Mesenchymal stem cell (in vitro differentiated cells and primary cell): ENCODE measurements at regions not wholly inside any gene's neighbourhood (a gene's known extent, or its start where the extent isn't known, plus 50 kb on each side); places are given as distances from the start of the nearest gene placed in this dataset.

Experiments
- DNase-seq: peaks from one replicate; pipeline ENCODE4 v3.0.0-alpha.2; 2013
- H2AFZ ChIP-seq: one replicate; pipeline ENCODE4 v1.6.1; 2013; ENCODE audit warnings: low read depth, mild to moderate bottlenecking, control low read depth, inconsistent platforms, low read length, moderate library complexity
- H2AK5ac ChIP-seq: 2 replicates; pipeline ENCODE4 v1.6.1; 2013; ENCODE audit warnings: low read length, moderate library complexity, mild to moderate bottlenecking, inconsistent platforms; ENCODE audit not compliant: severe bottlenecking
- H2BK120ac ChIP-seq: one replicate; pipeline ENCODE4 v1.6.1; 2013; ENCODE audit warnings: low read depth, mild to moderate bottlenecking, inconsistent platforms, low read length, moderate library complexity
- H2BK12ac ChIP-seq, 2 experiments: one replicate each; pipeline ENCODE4 v1.6.1; 2013; ENCODE audit warnings: inconsistent platforms in 2 of 2, low read length in 2 of 2, mild to moderate bottlenecking in 2 of 2, moderate library complexity in 2 of 2, control low read depth in 1 of 2
- H2BK15ac ChIP-seq: one replicate; pipeline ENCODE4 v1.6.1; 2013; ENCODE audit warnings: mild to moderate bottlenecking, low read depth, inconsistent platforms; ENCODE audit not compliant: poor library complexity, severe bottlenecking
- H2BK5ac ChIP-seq: 2 replicates; pipeline ENCODE4 v1.6.1; 2013; ENCODE audit warnings: low read depth, mild to moderate bottlenecking, low read length, control low read depth, inconsistent platforms; ENCODE audit not compliant: poor library complexity, severe bottlenecking
- H3K14ac ChIP-seq, 2 experiments: one replicate each; pipeline ENCODE4 v1.6.1; 2013; ENCODE audit warnings: inconsistent platforms in 2 of 2, low read length in 2 of 2, control low read depth in 1 of 2, mild to moderate bottlenecking in 1 of 2, moderate library complexity in 1 of 2
- H3K18ac ChIP-seq, 2 experiments: one replicate each; pipeline ENCODE4 v1.6.1; 2013; ENCODE audit warnings: inconsistent platforms in 2 of 2, low read length in 2 of 2, control low read depth in 1 of 2, low read depth in 1 of 2, mild to moderate bottlenecking in 1 of 2
- H3K23ac ChIP-seq, 2 experiments: one replicate each; pipeline ENCODE4 v1.6.1; 2013; ENCODE audit warnings: inconsistent platforms in 2 of 2, low read length in 2 of 2, mild to moderate bottlenecking in 2 of 2, moderate library complexity in 2 of 2, control low read depth in 1 of 2
- H3K27ac ChIP-seq: 2 replicates; pipeline ENCODE4 v1.5.1; 2013; ENCODE audit warnings: mild to moderate bottlenecking, moderate library complexity, low read length, control low read depth, inconsistent platforms; ENCODE audit not compliant: poor library complexity, severe bottlenecking
- H3K27me3 ChIP-seq, 2 experiments: 2 replicates each; pipeline versions ENCODE4 v1.6.1 to v1.7.0; 2013; ENCODE audit warnings: low read length in 2 of 2, mild to moderate bottlenecking in 2 of 2, moderate library complexity in 2 of 2, control low read depth in 1 of 2, inconsistent platforms in 1 of 2; ENCODE audit not compliant: control insufficient read depth in 1 of 2, insufficient read depth in 1 of 2
- H3K36me3 ChIP-seq, 2 experiments: 2 replicates each; pipeline versions ENCODE4 v1.6.1 to v1.7.0; 2013; ENCODE audit warnings: low read length in 2 of 2, control low read depth in 1 of 2, inconsistent platforms in 1 of 2, low read depth in 1 of 2, mild to moderate bottlenecking in 1 of 2; ENCODE audit not compliant: insufficient read depth in 2 of 2, control insufficient read depth in 1 of 2
- H3K4ac ChIP-seq, 2 experiments: one replicate each; pipeline ENCODE4 v1.6.1; 2013; ENCODE audit warnings: inconsistent platforms in 2 of 2, low read length in 2 of 2, mild to moderate bottlenecking in 2 of 2, moderate library complexity in 2 of 2, control low read depth in 1 of 2, low read depth in 1 of 2
- H3K4me1 ChIP-seq: 2 replicates; pipeline ENCODE4 v1.6.1; 2013; ENCODE audit warnings: low read depth, low read length, control low read depth; ENCODE audit not compliant: control insufficient read depth, insufficient read depth
- H3K4me2 ChIP-seq: 2 replicates; pipeline ENCODE4 v1.6.1; 2013; ENCODE audit warnings: low read length, mild to moderate bottlenecking, inconsistent platforms; ENCODE audit not compliant: poor library complexity, severe bottlenecking
- H3K4me3 ChIP-seq, 2 experiments: 2 replicates each; pipeline versions ENCODE4 v1.5.1 to v1.7.0; 2013; ENCODE audit warnings: low read length in 2 of 2, mild to moderate bottlenecking in 2 of 2, control low read depth in 1 of 2, low read depth in 1 of 2; ENCODE audit not compliant: insufficient read depth in 1 of 2
- H3K79me1 ChIP-seq: replicated peaks from 2 replicates; pipeline ENCODE4 v1.6.1; 2013; ENCODE audit warnings: mild to moderate bottlenecking, control low read depth, low read length, inconsistent platforms; ENCODE audit not compliant: poor library complexity, severe bottlenecking
- H3K9ac ChIP-seq: 2 replicates; pipeline ENCODE4 v1.7.0; 2013; ENCODE audit warnings: mild to moderate bottlenecking, low read length, moderate library complexity
- H3K9me3 ChIP-seq: 2 replicates; pipeline ENCODE4 v1.7.0; 2013; ENCODE audit warnings: mild to moderate bottlenecking, low read length; ENCODE audit not compliant: control insufficient read depth
- H4K8ac ChIP-seq: one replicate; pipeline ENCODE4 v1.6.1; 2013; ENCODE audit warnings: inconsistent platforms, mild to moderate bottlenecking, low read length, moderate library complexity
- H4K91ac ChIP-seq: one replicate; pipeline ENCODE4 v1.6.1; 2013; ENCODE audit warnings: mild to moderate bottlenecking, low read length, inconsistent platforms
- WGBS: methylation state at CpG from one replicate; pipeline ENCODE4 v1.1.7; 2013; ENCODE audit warnings: mixed read lengths; 5-methylcytosine and 5-hydroxymethylcytosine counted together

DNA sequence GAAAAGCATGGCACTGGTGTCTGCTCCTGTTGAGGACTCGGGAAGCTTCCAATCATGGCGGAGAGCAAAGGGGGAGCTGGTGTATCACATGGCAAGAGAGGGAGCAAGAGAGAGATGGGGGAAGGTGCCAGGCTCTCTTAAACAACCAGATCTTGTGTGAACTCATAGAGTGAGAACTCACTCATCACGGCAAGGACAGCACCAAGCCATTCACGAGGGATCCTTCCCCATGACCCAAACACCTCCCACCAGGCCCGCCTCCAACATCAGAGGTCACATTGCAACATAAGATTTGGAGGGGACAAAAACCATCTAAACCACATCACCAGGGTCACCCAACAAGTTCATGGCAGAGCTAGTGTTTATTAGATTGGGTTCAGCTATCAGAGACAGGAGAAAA is 218.7 kb upstream of the BCOR start:
- Histone ChIP-seq H3K79me1 (no peaks in the 10 kb centered on the region), H2BK120ac (no peak overlapping the region), H4K91ac (no peak overlapping the region), H3K27ac (no peak overlapping the region), H4K8ac (no peak overlapping the region), H2AK5ac (no peak overlapping the region), H3K4me1 (no peaks in the 10 kb centered on the region), H3K14ac (no peak overlapping the region), H3K27me3 (peaks cover 0 to 43% of the 10 kb centered on the region in 2 experiments), H3K4me2 (no peak overlapping the region), H2AFZ (no peak overlapping the region), H3K4me3 (no peak overlapping the region), H3K9ac (no peak overlapping the region), H3K4ac (no peak overlapping the region), H2BK15ac (no peak overlapping the region), H2BK12ac (no peak overlapping the region), H3K36me3 (no peaks in the 10 kb centered on the region), H3K23ac (no peak overlapping the region), H2BK5ac (no peak overlapping the region), H3K18ac (no peak overlapping the region), H3K9me3 (peaks cover 54% of the 10 kb centered on the region)
- 100% methylated on average over 4 of the region's 5 CpGs for WGBS
- DNase-seq, result no peak

DNA sequence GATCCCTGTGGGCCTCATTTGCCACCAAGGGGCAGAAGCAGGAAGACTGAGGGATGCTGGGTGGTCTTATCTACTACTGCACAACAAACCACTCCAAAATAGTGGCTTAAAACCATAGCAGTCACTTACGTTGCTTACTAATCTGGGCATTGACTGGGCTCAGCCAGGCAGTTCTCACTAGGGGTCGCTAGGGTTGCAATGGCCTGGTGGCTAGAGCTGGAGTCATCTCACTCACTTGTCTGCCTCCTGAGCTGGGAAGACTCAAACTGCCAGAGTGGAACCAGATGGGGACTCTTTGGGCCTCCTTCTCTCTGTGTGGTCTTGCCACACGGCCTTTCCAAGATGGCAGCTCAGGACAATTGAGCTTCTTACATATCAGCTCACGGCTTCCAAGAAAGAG is 216.3 kb upstream of the BCOR start:
- 52% methylated on average over 2 of the region's 4 CpGs for WGBS
- peaks cover 0 to 49% of the 10 kb centered on the region in 2 experiments for H3K27me3 ChIP-seq
- no peak overlapping the region for H3K4me3 ChIP-seq
- no peak overlapping the region for H2BK5ac ChIP-seq
- H2BK12ac ChIP-seq, result no peak overlapping the region
- no peak overlapping the region for H2AFZ ChIP-seq
- no peak overlapping the region for H3K4ac ChIP-seq
- H3K23ac ChIP-seq, result no peak overlapping the region
- no peak for DNase-seq
- no peak overlapping the region for H3K14ac ChIP-seq
- H3K18ac ChIP-seq, result no peak overlapping the region
- H2BK120ac ChIP-seq, result no peak overlapping the region
- H3K9ac ChIP-seq, result no peak overlapping the region
- peaks cover 44% of the 10 kb centered on the region for H3K9me3 ChIP-seq
- no peaks in the 10 kb centered on the region for H3K36me3 ChIP-seq
- H2AK5ac ChIP-seq, result no peak overlapping the region
- no peak overlapping the region for H4K91ac ChIP-seq
- no peak overlapping the region for H4K8ac ChIP-seq
- no peaks in the 10 kb centered on the region for H3K79me1 ChIP-seq
- H3K27ac ChIP-seq, result no peak overlapping the region
- H2BK15ac ChIP-seq, result no peak overlapping the region
- H3K4me2 ChIP-seq, result no peak overlapping the region
- H3K4me1 ChIP-seq, result no peaks in the 10 kb centered on the region

DNA sequence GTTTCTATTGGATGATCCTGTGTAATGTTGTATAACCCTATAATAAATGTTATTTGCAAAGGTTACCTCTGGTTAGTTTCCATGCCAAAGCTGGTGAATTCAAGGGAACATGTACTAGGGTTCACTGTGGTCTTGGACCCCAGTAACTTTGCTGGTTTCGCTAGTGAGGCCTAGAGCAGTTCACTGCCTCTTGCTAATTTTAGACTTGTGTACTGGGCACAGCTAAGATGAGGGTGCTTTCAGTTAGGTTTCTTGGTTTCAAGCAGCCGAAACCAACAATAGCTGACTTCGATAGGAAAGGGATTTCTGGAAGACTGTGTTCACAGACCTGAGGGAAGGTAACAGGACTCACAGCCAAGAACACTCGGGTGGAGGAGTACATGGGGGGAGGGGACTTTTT is 215.5 kb upstream of the BCOR start:
- no peak overlapping the region for H3K9ac ChIP-seq
- peaks cover 41% of the 10 kb centered on the region for H3K9me3 ChIP-seq
- no peak overlapping the region for H3K23ac ChIP-seq
- no peak overlapping the region for H4K8ac ChIP-seq
- no peak overlapping the region for H3K18ac ChIP-seq
- WGBS, result 92% methylated on average over 4 of the region's 4 CpGs
- H3K14ac ChIP-seq, result no peak overlapping the region
- H2AK5ac ChIP-seq, result no peak overlapping the region
- DNase-seq, result no peak
- H3K4me1 ChIP-seq, result no peaks in the 10 kb centered on the region
- H3K4me3 ChIP-seq, result no peak overlapping the region
- no peak overlapping the region for H3K27ac ChIP-seq
- no peak overlapping the region for H2BK120ac ChIP-seq
- no peak overlapping the region for H2BK12ac ChIP-seq
- H2BK15ac ChIP-seq, result no peak overlapping the region
- no peak overlapping the region for H2BK5ac ChIP-seq
- no peak overlapping the region for H4K91ac ChIP-seq
- no peak overlapping the region for H2AFZ ChIP-seq
- peaks cover 0 to 45% of the 10 kb centered on the region in 2 experiments for H3K27me3 ChIP-seq
- H3K4me2 ChIP-seq, result no peak overlapping the region
- H3K4ac ChIP-seq, result no peak overlapping the region
- H3K79me1 ChIP-seq, result no peaks in the 10 kb centered on the region
- no peaks in the 10 kb centered on the region for H3K36me3 ChIP-seq

DNA sequence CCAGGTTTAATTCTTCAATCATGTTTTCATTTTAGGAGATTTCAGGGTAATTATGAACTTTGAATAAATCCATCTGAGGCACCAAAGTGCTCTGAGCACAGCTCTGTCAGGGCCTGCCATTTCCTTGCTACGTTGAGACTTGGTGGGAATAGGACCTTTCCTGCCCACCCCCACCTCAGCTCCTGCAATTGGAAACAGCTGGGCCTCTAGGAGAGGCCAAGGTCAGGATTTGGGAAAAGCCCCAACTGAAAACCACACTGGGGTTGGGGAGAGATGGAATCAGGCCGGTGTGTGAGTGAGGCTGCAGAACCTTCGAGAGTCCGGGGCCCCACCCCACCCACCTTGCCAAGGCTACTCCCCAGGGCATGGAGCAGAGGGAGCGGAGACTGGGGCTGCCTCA is 212.7 kb upstream of the BCOR start:
- H3K14ac ChIP-seq, result no peak overlapping the region
- no peak overlapping the region for H4K8ac ChIP-seq
- no peak overlapping the region for H2AK5ac ChIP-seq
- no peak overlapping the region for H3K27ac ChIP-seq
- 78% methylated on average over 4 of the region's 5 CpGs for WGBS
- no peak overlapping the region for H2AFZ ChIP-seq
- no peak overlapping the region for H3K4me2 ChIP-seq
- no peak overlapping the region for H2BK15ac ChIP-seq
- no peak overlapping the region for H3K4ac ChIP-seq
- H4K91ac ChIP-seq, result no peak overlapping the region
- no peak overlapping the region for H3K23ac ChIP-seq
- H3K18ac ChIP-seq, result no peak overlapping the region
- no peaks in the 10 kb centered on the region for H3K79me1 ChIP-seq
- H3K27me3 ChIP-seq, result peaks cover 0 to 60% of the 10 kb centered on the region in 2 experiments
- H3K36me3 ChIP-seq, result no peaks in the 10 kb centered on the region
- no peak overlapping the region for H3K4me3 ChIP-seq
- H2BK5ac ChIP-seq, result no peak overlapping the region
- peaks cover 24% of the 10 kb centered on the region for H3K9me3 ChIP-seq
- no peak overlapping the region for H2BK12ac ChIP-seq
- H2BK120ac ChIP-seq, result no peak overlapping the region
- no peaks in the 10 kb centered on the region for H3K4me1 ChIP-seq
- H3K9ac ChIP-seq, result no peak overlapping the region
- no peak for DNase-seq
